ENCODE measurements at regions not wholly inside any gene's neighbourhood (a gene's known extent, or its start where the extent isn't known, plus 50 kb on each side); places are given as distances from the start of the nearest gene placed in this dataset.

DNA sequence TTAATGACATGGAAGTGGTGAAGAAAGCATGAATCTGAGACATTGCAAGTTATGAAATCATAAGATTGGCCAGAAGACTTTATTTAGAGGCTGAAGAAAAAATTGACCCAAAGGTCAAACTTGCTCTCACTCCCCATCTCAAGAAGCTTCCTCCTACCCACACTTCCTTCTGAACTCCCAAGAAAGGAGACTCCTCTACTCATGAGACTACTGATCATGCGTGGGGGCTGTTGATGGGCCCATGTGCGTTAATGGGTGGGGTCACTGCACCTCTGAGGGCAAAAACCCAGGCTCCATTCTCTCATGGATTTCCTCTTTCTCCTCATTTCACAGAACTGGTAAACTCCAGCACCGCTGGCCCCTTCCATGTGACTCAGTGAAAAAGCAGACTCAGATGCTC, 470.6 kb upstream of the ARID1B start:
- DNase-seq (no peak), ATAC-seq (no peak)
- no peak for TF ChIP-seq POLR2A (IDR thresholded peaks at IDR 0.05)
- TF ChIP-seq, protein P1, sequence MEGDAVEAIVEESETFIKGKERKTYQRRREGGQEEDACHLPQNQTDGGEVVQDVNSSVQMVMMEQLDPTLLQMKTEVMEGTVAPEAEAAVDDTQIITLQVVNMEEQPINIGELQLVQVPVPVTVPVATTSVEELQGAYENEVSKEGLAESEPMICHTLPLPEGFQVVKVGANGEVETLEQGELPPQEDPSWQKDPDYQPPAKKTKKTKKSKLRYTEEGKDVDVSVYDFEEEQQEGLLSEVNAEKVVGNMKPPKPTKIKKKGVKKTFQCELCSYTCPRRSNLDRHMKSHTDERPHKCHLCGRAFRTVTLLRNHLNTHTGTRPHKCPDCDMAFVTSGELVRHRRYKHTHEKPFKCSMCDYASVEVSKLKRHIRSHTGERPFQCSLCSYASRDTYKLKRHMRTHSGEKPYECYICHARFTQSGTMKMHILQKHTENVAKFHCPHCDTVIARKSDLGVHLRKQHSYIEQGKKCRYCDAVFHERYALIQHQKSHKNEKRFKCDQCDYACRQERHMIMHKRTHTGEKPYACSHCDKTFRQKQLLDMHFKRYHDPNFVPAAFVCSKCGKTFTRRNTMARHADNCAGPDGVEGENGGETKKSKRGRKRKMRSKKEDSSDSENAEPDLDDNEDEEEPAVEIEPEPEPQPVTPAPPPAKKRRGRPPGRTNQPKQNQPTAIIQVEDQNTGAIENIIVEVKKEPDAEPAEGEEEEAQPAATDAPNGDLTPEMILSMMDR (IDR thresholded peaks at IDR 0.05): no peak
- Histone ChIP-seq H3K9me3 (peaks cover 0 to 9% (median 0%) of the 10 kb centered on the region in 12 donors), H3K4me1 (no peaks in the 10 kb centered on the region), H3K27ac (no peak overlapping the region), H3K4me3 (no peak overlapping the region), H3K36me3 (no peaks in the 10 kb centered on the region), H3K27me3 (no peaks in the 10 kb centered on the region)
- WGBS, 4 donors: 85 to 93% (median 90%) methylated on average over 3 of the region's 3 CpGs
- intact Hi-C loops (cut with DNase I): no loop called here

DNA sequence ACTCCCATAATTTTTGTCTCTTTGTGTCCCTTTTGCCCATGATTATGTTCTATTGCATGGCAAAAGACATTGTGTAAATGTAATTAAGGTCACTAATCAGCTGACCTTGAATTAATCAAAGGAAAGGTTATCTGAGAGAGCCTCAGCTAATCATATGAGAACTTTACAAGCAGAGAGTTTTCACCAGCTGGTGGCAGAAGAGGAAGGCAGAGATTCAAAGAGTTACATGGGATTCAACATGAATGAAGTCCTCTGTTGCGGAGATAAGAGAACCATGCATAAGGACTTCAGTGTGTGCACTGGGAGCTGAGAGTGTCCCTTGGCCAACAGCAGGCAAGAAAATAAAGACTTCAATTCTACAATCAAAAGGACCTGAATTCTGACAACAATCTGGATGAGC, 494.1 kb upstream of the ARID1B start:
- TF ChIP-seq, protein P1 (IDR thresholded peaks at IDR 0.05): no peak
- no peak for TF ChIP-seq POLR2A (IDR thresholded peaks at IDR 0.05)
- ATAC-seq (no peak), DNase-seq (no peak)
- H3K9me3 ChIP-seq: peaks cover 0 to 10% (median 0%) of the 10 kb centered on the region in 12 donors
- WGBS, 4 donors: 88 to 97% (median 96%) methylated on average over 1 of the region's 1 CpG
- H3K4me3 ChIP-seq: no peak overlapping the region
- intact Hi-C loops (cut with DNase I): no loop called here
- no peaks in the 10 kb centered on the region for H3K36me3 ChIP-seq
- no peaks in the 10 kb centered on the region for H3K27me3 ChIP-seq
- peaks cover 0 to 15% (median under 1%) of the 10 kb centered on the region in 12 donors for H3K4me1 ChIP-seq
- H3K27ac ChIP-seq: no peak overlapping the region

DNA sequence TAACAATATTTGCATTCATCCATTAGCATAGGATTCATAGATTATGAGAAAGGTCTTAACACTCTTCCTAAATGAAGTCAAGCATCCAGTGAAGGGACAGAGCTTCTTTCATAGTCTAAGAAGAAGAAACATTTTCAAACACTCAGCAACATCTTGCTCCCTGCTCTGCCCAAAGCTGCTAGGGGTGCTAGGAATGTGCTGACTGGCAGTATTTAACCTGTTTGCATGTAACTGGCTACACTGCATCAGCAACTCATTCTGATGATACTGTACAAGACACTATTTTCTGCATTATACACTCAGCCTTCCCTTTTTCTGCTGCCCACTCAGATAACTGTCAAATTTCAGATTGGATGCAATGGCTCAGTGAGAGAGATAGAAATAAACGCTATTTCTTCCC, 495.1 kb upstream of the ARID1B start:
- ATAC-seq (no peak), DNase-seq (no peak)
- no peak for TF ChIP-seq POLR2A (IDR thresholded peaks at IDR 0.05)
- TF ChIP-seq, protein P1 (IDR thresholded peaks at IDR 0.05): no peak
- H3K4me3 ChIP-seq: no peak overlapping the region
- peaks cover 0 to 15% (median under 1%) of the 10 kb centered on the region in 12 donors for H3K4me1 ChIP-seq
- H3K36me3 ChIP-seq: no peaks in the 10 kb centered on the region
- H3K27me3 ChIP-seq: no peaks in the 10 kb centered on the region
- H3K9me3 ChIP-seq: peaks cover 0 to 10% (median 0%) of the 10 kb centered on the region in 12 donors
- H3K27ac ChIP-seq: no peak overlapping the region
- 73 to 94% (median 83%) methylated on average over 1 of the region's 1 CpG for WGBS, 4 donors
- intact Hi-C loops (cut with DNase I): no loop called here

DNA sequence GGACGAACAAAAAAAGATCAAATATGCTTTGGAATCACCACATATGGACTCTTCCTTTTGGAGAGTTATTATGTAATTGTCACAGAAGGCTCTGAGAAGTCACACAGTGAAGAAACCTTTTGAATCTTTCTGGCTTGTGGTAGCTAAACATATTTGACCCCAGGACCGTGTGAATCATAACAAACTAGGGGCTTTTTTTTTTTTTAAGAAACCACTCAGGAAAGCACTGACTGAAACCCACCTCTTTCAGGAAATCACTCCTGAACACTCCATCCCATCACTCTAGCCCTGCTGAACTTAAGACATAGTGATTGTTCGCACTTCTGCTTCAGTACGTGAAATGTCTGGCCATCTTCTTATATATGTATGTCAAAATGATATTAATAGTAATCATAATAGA, 495.9 kb upstream of the ARID1B start:
- 83 to 87% (median 86%) methylated on average over 4 of the region's 4 CpGs for WGBS, 4 donors
- Histone ChIP-seq H3K9me3 (peaks cover 0 to 10% (median 0%) of the 10 kb centered on the region in 12 donors), H3K4me3 (no peak overlapping the region), H3K36me3 (no peaks in the 10 kb centered on the region), H3K4me1 (peaks cover 0 to 15% (median under 1%) of the 10 kb centered on the region in 12 donors), H3K27me3 (no peaks in the 10 kb centered on the region), H3K27ac (no peak overlapping the region)
- ATAC-seq (no peak), DNase-seq (no peak)
- intact Hi-C loops (cut with DNase I): no loop called here
- TF ChIP-seq, protein P1 (IDR thresholded peaks at IDR 0.05): no peak
- no peak for TF ChIP-seq POLR2A (IDR thresholded peaks at IDR 0.05)
